Osteocyte (in vitro differentiated cells): ENCODE measurements at regions not wholly inside any gene's neighbourhood (a gene's known extent, or its start where the extent isn't known, plus 50 kb on each side); places are given as distances from the start of the nearest gene placed in this dataset.

Source experiments
- DNase-seq: peaks from one replicate; pipeline ENCODE4 v3.0.0; 2021; ENCODE audit warnings: mixed read lengths; ENCODE audit not compliant: unreplicated experiment; ENCODE audit errors: extremely low spot score
- H3K27ac Mint-ChIP-seq: one replicate; pipeline ENCODE4 v1.8.0; 2021; ENCODE audit warnings: mild to moderate bottlenecking, mixed read lengths; ENCODE audit not compliant: unreplicated experiment
- H3K27me3 Mint-ChIP-seq: one replicate; pipeline ENCODE4 v1.8.0; 2021; ENCODE audit warnings: mixed read lengths; ENCODE audit not compliant: unreplicated experiment
- H3K36me3 Mint-ChIP-seq: one replicate; pipeline ENCODE4 v1.8.0; 2021; ENCODE audit warnings: mixed read lengths; ENCODE audit not compliant: unreplicated experiment
- H3K4me1 Mint-ChIP-seq: one replicate; pipeline ENCODE4 v1.8.0; 2021; ENCODE audit warnings: mixed read lengths; ENCODE audit not compliant: unreplicated experiment
- H3K4me3 Mint-ChIP-seq: one replicate; pipeline ENCODE4 v1.8.0; 2021; ENCODE audit warnings: mild to moderate bottlenecking, moderate library complexity, mixed read lengths; ENCODE audit not compliant: unreplicated experiment
- H3K9me3 Mint-ChIP-seq: one replicate; pipeline ENCODE4 v1.8.0; 2021; ENCODE audit warnings: mixed read lengths; ENCODE audit not compliant: unreplicated experiment
- CTCF ChIP-seq: fragments of 200-600 bp; sonication (generic); IDR thresholded peaks from 2 replicates; pipeline ENCODE4 v1.5.0; 2021; ENCODE audit warnings: antibody characterized with exemption, mild to moderate bottlenecking, moderate library complexity

GRCh38 chr6:21816231-21816630 is 222.7 kb downstream of the SOX4 start:
- Mint-ChIP-seq H3K9me3 (no peaks in the 10 kb centered on the region), H3K4me3 (no peak overlapping the region), H3K27ac (no peak overlapping the region), H3K27me3 (no peaks in the 10 kb centered on the region), H3K4me1 (no peaks in the 10 kb centered on the region), H3K36me3 (no peaks in the 10 kb centered on the region)
- no peak for DNase-seq
- no peak for TF ChIP-seq CTCF

DNA sequence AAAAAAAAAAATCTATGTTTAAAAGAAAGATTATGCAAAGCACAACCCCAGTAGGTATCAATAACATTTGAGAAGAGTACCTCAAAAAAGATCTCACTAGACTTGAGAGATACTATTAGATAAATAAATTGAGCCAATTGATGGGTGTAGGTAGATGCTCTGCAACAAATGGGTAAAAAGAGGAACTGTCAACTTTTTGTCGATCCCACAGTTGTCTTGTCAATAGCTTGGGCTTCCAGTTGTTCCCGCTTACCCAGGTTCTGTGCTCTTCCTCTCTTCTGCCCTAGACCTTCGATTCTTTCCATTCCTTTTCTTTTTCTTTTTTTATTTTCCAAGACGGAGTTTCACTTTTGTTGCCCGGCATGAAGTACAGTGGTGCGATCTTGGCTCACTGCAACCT is 226.9 kb downstream of the SOX4 start:
- Mint-ChIP-seq H3K4me1 (peaks cover 3% of the 10 kb centered on the region), H3K36me3 (no peaks in the 10 kb centered on the region), H3K4me3 (no peak overlapping the region), H3K9me3 (no peaks in the 10 kb centered on the region), H3K27ac (no peak overlapping the region), H3K27me3 (no peaks in the 10 kb centered on the region)
- no peak for TF ChIP-seq CTCF
- no peak for DNase-seq

DNA sequence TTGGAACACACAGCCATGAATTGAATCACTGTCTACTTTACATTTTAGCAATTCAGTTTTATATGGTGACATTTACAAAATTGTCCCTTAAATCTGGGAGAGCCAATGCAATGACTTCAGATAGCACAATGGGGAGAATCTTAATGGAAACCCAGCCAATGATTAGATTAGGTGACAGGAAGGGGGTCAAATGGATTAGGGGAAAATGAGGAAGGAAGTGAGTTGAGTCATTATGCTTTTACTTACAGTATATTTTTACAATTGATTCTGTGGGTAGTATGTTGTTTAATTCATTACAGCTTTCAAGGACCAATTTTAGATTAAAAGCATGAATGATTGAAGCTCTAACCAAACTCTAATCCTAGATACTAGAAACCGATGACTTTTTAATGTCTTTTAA is 229.8 kb downstream of the SOX4 start:
- Mint-ChIP-seq H3K9me3 (no peaks in the 10 kb centered on the region), H3K27ac (no peak overlapping the region), H3K4me3 (no peak overlapping the region), H3K27me3 (no peaks in the 10 kb centered on the region), H3K4me1 (peaks cover 9% of the 10 kb centered on the region), H3K36me3 (no peaks in the 10 kb centered on the region)
- no peak for DNase-seq
- no peak for TF ChIP-seq CTCF

- no peaks in the 10 kb centered on the region for H3K9me3 Mint-ChIP-seq
- H3K27me3 Mint-ChIP-seq: no peaks in the 10 kb centered on the region
- H3K36me3 Mint-ChIP-seq: no peaks in the 10 kb centered on the region
- no peak overlapping the region for H3K4me3 Mint-ChIP-seq
- no peak for TF ChIP-seq CTCF
- DNase-seq: no peak
- peaks cover 9% of the 10 kb centered on the region for H3K4me1 Mint-ChIP-seq
- H3K27ac Mint-ChIP-seq: no peak overlapping the region
Observed at GRCh38 chr6:21824431-21825177, 231.1 kb downstream of the SOX4 start.

DNA sequence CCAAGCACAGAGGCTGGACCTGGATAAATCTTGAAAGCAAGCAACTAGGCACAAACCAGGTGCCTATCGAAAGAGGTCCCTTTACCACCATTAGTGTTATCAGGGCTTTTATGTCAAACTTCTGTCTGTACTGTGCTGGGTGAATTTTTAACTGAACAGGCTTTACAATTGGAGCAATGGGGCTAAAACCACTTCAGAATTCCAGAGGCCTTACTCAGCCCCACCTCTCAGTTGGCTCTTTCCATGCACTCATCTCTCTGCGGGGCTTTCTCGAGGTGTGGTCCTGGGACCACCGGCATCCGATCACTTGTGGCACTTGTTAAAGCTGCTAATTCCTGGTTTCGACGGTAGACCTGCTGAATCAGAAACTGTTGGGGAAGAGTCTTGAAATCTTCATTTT is 232.5 kb downstream of the SOX4 start:
- H3K27me3 Mint-ChIP-seq: no peaks in the 10 kb centered on the region
- no peak overlapping the region for H3K27ac Mint-ChIP-seq
- no peak for TF ChIP-seq CTCF
- no peak for DNase-seq
- H3K9me3 Mint-ChIP-seq: no peaks in the 10 kb centered on the region
- H3K36me3 Mint-ChIP-seq: no peaks in the 10 kb centered on the region
- peaks cover 9% of the 10 kb centered on the region for H3K4me1 Mint-ChIP-seq
- H3K4me3 Mint-ChIP-seq: no peak overlapping the region
